ENCODE measurements at regions not wholly inside any gene's neighbourhood (a gene's known extent, or its start where the extent isn't known, plus 50 kb on each side); places are given as distances from the start of the nearest gene placed in this dataset.

- TF ChIP-seq CUX1 (IDR thresholded peaks at IDR 0.05; ENCODE audit: insufficient replicate concordance, low read depth, low read length): no peak
Measured at GRCh38 chr12:29035112-29035511, 114.0 kb upstream of the FAR2 start (continued).

GRCh38 chr12:29039013-29039412 lies 110.1 kb upstream of the FAR2 start:
- Histone ChIP-seq H3K27ac (ENCODE audit: control insufficient read depth, insufficient read depth) (no peak overlapping the region), H3K4me3 (no peak overlapping the region), H3K27me3 (replicated peaks in 1 of 2; ENCODE audit: control insufficient read depth in 2 of 2, insufficient read depth in 2 of 2, low read length in 1 of 2) (no peaks in the 10 kb centered on the region), H3K4me1 (ENCODE audit: control insufficient read depth, insufficient read depth, low read length) (no peaks in the 10 kb centered on the region), H3K9me3 (replicated peaks; ENCODE audit: control insufficient read depth, insufficient read depth, low read length) (no peaks in the 10 kb centered on the region), H2AFZ (ENCODE audit: control insufficient read depth, low read depth, low read length) (no peak overlapping the region), H3K36me3 (ENCODE audit: control insufficient read depth in 2 of 2, insufficient read depth in 2 of 2, low read length in 1 of 2) (no peaks in the 10 kb centered on the region), H3K4me2 (ENCODE audit: control insufficient read depth, insufficient read depth) (no peak overlapping the region), H3K79me2 (ENCODE audit: control insufficient read depth, insufficient read depth, low read length) (no peaks in the 10 kb centered on the region), H3K9ac (ENCODE audit: control insufficient read depth, insufficient read depth, low read length) (no peak overlapping the region), H4K20me1 (ENCODE audit: control insufficient read depth, insufficient read depth) (no peaks in the 10 kb centered on the region)
- no TSS peak for BruUV-seq (replicated peaks)
- RAD21 ChIA-PET (ENCODE audit: unreplicated experiment): no interaction called here
- SMC1A ChIA-PET (ENCODE audit: uncharacterized antibody, unreplicated experiment): no interaction called here
- ATAC-seq: no peak
- WGBS (ENCODE audit: insufficient coverage, insufficient replicate concordance, low lambda C conversion rate, missing lambda C conversion rate): 1% methylated on average over 3 of the region's 3 CpGs
- CTCF ChIA-PET: interaction anchor here (1.3 kb wide), 1 partner anchor 12 kb away, joined by 3 read pairs; no protein-coding TSS in a partner anchor
- in situ Hi-C loops (cut with MboI): no loop called here
- intact Hi-C loops (cut with micrococcal nuclease; ENCODE audit: unreplicated experiment): no loop called here
- POLR2A ChIA-PET: no interaction called here
- FAIRE-seq: no peak
- no peak for TF ChIP-seq SPI1 (IDR thresholded peaks at IDR 0.05; ENCODE audit: borderline replicate concordance, insufficient read depth, low read depth, low read length)
- no peak for TF ChIP-seq SIX5 (IDR thresholded peaks at IDR 0.05; ENCODE audit: low read depth, low read length, severe bottlenecking)
- no peak for DNase-seq (ENCODE audit: low read depth, low spot score)
